ENCODE measurements at regions not wholly inside any gene's neighbourhood (a gene's known extent, or its start where the extent isn't known, plus 50 kb on each side); places are given as distances from the start of the nearest gene placed in this dataset.

- Histone ChIP-seq H4K20me1 (replicated peaks; ENCODE audit: control insufficient read depth, extremely low read depth, insufficient read depth, low read length) (no peaks in the 10 kb centered on the region), H3K4me2 (ENCODE audit: insufficient read depth, low read length) (no peak overlapping the region), H2AFZ (ENCODE audit: low read depth, low read length) (no peak overlapping the region), H3K9me3 (replicated peaks; ENCODE audit: control insufficient read depth, insufficient read depth, low read length) (no peaks in the 10 kb centered on the region), H3K36me3 (ENCODE audit: control insufficient read depth in 2 of 2, extremely low read depth in 1 of 2, insufficient read depth in 2 of 2, low read length in 2 of 2) (no peaks in the 10 kb centered on the region), H3K4me1 (ENCODE audit: control insufficient read depth, extremely low read depth, insufficient read depth, low read length) (no peaks in the 10 kb centered on the region), H3K27ac (ENCODE audit: insufficient read depth, low read depth, low read length) (no peak overlapping the region), H3K4me3 (replicated peaks in 1 of 3; ENCODE audit: insufficient read depth in 1 of 3, low read depth in 1 of 3, low read length in 3 of 3) (no peak overlapping the region), H3K9ac (replicated peaks; ENCODE audit: extremely low read depth, insufficient read depth, low read length) (no peak overlapping the region), H3K27me3 (ENCODE audit: control insufficient read depth in 2 of 2, insufficient read depth in 2 of 2, low read length in 2 of 2) (no peaks in the 10 kb centered on the region), H3K9me1 (replicated peaks; ENCODE audit: control insufficient read depth, extremely low read depth, insufficient read depth, low read length) (no peaks in the 10 kb centered on the region), H3K79me2 (ENCODE audit: control insufficient read depth, insufficient read depth, low read length) (no peaks in the 10 kb centered on the region)
- intact Hi-C loops (cut with micrococcal nuclease) = no loop called here
- DNase-seq (ENCODE audit: low read depth, low spot score) (no peak), FAIRE-seq (no peak)
- BruUV-seq (replicated peaks) = no TSS peak
- dilution Hi-C loops (cut with MboI; ENCODE audit: extremely low pct_ligation_motif_present, low sequenced_read_pairs) = no loop called here
- CTCF ChIA-PET = no interaction called here
- POLR2A ChIA-PET = no interaction called here
- TF ChIP-seq EZH2 (IDR thresholded peaks at IDR 0.05; ENCODE audit: borderline replicate concordance, low read depth, low read length, severe bottlenecking) (no peak), POLR2AphosphoS5 (IDR thresholded peaks at IDR 0.05; ENCODE audit: insufficient read depth, low read depth, low read length) (no peak), JUN (IDR thresholded peaks at IDR 0.05; ENCODE audit: borderline replicate concordance, insufficient read depth, insufficient read length, low read depth) (no peak), CTCF (IDR thresholded peaks at IDR 0.05; ENCODE audit: extremely low read depth in 1 of 2, insufficient read depth in 1 of 2, low read depth in 1 of 2, low read length in 2 of 2) (no peak), POLR2A (IDR thresholded peaks at IDR 0.05; ENCODE audit: low read depth, low read length) (no peak), GATA2 (IDR thresholded peaks at IDR 0.05; ENCODE audit: insufficient read depth, insufficient read length, low read depth, low read length) (no peak), FOS (IDR thresholded peaks at IDR 0.05; ENCODE audit: borderline replicate concordance, insufficient read depth, low read length) (no peak), MYC (IDR thresholded peaks at IDR 0.05; ENCODE audit: low read depth, low read length) (no peak), MAX (IDR thresholded peaks at IDR 0.05; ENCODE audit: insufficient read depth, insufficient read length) (no peak)
Measured at GRCh38 chr2:55804535-55804934, 110.9 kb upstream of the PNPT1 start.
